DOHH2 (cell line): ENCODE measurements at regions not wholly inside any gene's neighbourhood (a gene's known extent, or its start where the extent isn't known, plus 50 kb on each side); places are given as distances from the start of the nearest gene placed in this dataset.
"Not testable (repeated sequence)": the region's sequence is repeated elsewhere in the genome, so short reads cannot be mapped to it uniquely, and the experiment has no call there.

ENCODE experiments used
- EZH2phosphoT487 ChIP-seq: fragments of 200-600 bp; sonication (generic); IDR thresholded peaks from 2 replicates; pipeline ENCODE4 v1.6.1; 2017; ENCODE audit warnings: borderline replicate concordance, mild to moderate bottlenecking, antibody characterized with exemption, low read length, moderate library complexity, mixed read lengths
- TF ChIP-seq, protein P1 (sequence below): fragments of 200-600 bp; sonication (generic); IDR thresholded peaks from one replicate; pipeline ENCODE4 v1.5.1; 2014; ENCODE audit warnings: antibody characterized with exemption, mild to moderate bottlenecking, low read depth, low read length; ENCODE audit not compliant: poor library complexity, severe bottlenecking

- TF ChIP-seq, protein P1, sequence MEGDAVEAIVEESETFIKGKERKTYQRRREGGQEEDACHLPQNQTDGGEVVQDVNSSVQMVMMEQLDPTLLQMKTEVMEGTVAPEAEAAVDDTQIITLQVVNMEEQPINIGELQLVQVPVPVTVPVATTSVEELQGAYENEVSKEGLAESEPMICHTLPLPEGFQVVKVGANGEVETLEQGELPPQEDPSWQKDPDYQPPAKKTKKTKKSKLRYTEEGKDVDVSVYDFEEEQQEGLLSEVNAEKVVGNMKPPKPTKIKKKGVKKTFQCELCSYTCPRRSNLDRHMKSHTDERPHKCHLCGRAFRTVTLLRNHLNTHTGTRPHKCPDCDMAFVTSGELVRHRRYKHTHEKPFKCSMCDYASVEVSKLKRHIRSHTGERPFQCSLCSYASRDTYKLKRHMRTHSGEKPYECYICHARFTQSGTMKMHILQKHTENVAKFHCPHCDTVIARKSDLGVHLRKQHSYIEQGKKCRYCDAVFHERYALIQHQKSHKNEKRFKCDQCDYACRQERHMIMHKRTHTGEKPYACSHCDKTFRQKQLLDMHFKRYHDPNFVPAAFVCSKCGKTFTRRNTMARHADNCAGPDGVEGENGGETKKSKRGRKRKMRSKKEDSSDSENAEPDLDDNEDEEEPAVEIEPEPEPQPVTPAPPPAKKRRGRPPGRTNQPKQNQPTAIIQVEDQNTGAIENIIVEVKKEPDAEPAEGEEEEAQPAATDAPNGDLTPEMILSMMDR = not testable (repeated sequence)
- not testable (repeated sequence) for TF ChIP-seq EZH2phosphoT487
Measured at GRCh38 chr5:1579389-1579788, 55.6 kb upstream of the LPCAT1 start.
